ENCODE measurements at regions not wholly inside any gene's neighbourhood (a gene's known extent, or its start where the extent isn't known, plus 50 kb on each side); places are given as distances from the start of the nearest gene placed in this dataset.

DNA sequence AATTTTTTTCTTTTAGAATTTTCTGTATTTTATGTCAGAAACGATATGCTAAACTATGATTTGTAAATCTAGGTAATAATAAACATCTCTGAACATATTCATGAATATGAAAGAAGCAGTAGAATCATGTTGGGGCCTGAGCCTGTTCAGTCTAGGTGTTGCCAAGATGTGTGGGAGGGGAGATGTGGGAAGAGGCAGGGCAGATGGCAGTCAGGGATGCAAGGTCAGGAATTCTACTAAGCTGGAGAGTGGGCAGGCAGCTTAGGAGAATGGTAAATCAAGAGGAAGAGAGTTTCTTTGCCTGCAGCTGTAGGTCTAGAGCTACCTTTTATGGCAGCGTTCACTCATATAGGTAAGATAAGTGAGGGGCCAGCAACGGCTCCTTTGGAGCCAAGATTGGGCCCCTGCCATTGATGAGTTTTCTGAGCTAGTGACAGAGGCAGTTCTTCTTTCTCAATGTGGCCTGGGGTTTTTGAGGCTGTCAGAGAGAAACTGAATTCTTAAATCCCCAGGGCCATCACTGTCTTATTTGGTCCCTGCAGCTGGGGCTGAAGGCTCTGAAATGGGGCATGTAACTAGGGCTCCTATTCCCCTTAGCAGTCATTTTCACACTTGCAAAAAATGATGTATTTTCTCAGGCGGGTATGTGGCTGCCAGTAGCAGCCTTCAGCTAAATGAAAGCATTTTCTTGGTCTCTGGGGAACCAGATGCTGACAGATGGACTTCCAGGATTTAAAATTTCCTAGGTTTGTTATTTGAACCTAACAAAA, 232.8 kb downstream of the PIK3C3 start:
- no peak for DNase-seq

GRCh38 chr18:42190643-42191042, 235.6 kb downstream of the PIK3C3 start:
- DNase-seq = no peak

- peak; percentile 77 for DNase-seq
Observed at GRCh38 chr18:42192251-42193248, 237.5 kb downstream of the PIK3C3 start.

- DNase-seq = no peak
Observed at GRCh38 chr18:42196651-42197050, 241.6 kb downstream of the PIK3C3 start.

DNA sequence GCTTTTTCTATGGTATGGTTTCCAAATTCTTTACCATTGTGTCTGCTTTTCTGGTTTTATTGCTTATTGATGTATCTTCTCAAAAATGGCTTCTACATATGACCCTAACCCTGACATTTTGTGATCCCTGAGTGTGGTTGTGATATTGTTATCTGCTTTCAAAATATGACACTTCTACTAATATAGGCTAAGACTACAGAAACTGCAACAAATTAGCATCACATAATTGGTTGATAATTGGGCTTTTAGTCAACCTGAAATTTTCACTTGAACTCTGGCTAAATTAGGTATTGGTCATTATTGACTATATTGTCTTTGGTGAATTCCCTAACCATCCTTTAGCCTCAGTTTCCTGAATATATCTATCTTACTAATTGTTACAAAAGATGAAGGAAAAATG, 246.1 kb downstream of the PIK3C3 start:
- no peak for DNase-seq

DNA sequence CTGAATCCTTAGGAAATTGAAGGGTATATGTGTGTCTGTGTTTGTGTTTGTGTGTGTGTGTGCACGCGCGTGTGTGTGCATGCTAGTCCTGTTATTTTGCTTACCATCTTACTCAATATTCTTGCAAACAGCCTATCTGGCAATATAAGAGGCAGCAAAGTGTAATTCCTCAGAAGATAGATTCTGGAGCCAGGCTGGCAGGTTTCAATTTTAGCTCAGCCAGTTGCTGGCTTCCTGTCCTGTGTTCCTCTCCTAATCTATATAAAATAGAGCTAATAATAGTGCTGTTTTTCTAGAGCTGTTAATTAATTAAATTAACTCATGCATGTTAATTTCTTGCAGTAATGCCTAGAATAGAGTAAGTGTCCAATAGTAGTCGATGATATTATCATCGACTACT, 256.2 kb downstream of the PIK3C3 start:
- no peak for DNase-seq

GRCh38 chr18:42222557-42222956, 267.5 kb downstream of the PIK3C3 start:
- no peak for DNase-seq

DNA sequence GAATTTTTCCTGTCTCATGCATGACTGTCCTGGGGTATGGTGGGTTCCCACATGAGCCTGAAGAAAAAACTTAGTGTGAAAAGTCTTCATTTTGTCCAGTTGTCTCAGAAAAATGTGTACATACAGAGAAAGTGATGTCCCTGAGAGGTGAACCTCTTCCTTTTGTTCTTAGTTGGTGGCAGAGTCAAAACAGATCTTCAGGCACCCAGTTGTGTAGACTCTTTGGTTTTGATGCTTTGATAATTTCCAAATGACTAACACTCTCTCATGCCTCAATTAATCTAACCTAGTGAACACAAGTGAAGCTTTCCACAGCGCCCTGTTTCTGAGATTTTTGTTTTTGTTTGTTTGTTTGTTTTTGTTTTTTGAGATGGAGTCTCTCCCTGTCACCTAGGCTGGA, 273.5 kb downstream of the PIK3C3 start:
- DNase-seq = no peak

- DNase-seq = no peak
Observed at GRCh38 chr18:42229211-42230210, 274.5 kb downstream of the PIK3C3 start.

- no peak for DNase-seq
Observed at GRCh38 chr18:42230636-42231035, 275.6 kb downstream of the PIK3C3 start.

DNA sequence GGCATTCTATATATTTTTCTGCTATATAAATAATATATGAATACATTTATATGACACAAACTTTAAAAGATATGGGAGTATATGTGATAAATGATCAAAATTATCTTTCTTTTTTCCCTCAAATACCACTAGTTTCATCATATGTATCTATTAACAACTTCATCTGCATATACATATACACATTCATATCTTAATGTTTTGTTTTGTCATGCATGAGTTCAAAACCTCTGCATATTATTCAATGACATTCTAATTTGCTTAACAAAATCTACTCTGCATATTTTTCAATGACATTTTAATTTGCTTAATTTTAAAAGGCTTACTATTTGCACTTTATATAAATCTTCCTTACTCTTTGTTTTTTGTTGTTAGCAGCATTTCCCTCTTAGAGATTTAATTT, 276.2 kb downstream of the PIK3C3 start:
- no peak for DNase-seq

GRCh38 chr18:42231796-42232195, 276.8 kb downstream of the PIK3C3 start:
- DNase-seq = no peak

- DNase-seq = no peak
Observed at GRCh38 chr18:42233908-42234307, 278.9 kb downstream of the PIK3C3 start.

DNA sequence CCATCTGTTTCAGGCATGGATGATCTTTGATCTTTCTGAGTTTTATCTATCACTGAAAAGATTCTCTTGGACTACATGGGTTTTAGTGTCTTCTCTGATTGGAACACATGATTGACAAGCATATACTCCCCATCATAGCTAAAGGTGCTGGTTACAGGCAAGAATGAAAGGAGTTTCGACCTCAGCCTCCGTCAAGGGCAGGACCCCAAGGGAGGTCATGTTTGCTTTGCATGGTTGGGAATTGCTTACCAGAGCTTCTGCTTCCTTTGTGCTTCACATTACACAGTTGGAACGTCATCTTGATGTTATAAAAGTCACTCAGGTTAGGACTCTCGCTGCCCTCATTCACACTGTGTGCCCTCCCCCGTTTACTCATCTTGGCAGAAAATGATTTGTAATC, 287.7 kb downstream of the PIK3C3 start:
- no peak for DNase-seq

- no peak for DNase-seq
Observed at GRCh38 chr18:42245137-42245536, 290.1 kb downstream of the PIK3C3 start.

DNA sequence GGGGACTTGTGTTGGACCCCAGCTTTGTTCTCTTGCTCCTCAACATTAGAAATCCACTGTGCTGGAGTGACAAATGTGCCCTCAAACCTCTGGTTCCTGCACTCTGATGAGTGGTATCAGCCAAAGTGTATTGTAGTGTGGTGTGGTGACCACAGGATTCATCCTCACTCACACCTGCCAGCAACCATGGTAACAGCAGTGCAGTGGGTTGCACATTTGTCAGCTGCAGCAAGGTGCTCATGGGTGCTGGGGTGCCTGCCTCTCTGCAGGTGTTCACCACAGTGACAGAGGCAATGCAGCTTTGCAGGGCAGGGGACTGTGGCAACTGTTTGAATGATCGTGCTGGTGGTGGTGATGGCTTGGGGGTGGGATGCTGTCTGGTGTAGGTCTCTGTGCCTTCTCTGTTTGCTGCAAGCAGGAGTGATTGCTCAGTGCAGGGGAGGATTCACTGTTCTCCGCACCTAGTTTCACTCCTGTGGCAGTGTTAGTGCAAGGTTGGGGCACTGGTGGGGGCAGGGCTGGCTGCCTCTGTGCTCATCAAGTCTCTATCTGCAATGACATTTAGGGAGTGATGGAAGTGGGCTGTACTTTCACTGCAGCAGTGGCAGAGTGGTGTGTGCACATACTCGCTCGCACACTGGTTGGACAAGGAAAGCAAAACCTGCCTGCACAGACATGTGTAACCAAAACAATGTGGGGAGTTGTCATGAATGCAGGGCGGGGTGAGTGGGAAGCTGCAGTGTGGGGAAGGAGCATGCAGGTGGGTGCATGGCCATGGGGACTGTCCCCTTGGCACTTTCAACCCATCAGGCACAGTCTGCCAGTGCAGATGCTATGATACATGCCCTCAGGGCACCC, 301.1 kb downstream of the PIK3C3 start:
- no peak for DNase-seq

DNA sequence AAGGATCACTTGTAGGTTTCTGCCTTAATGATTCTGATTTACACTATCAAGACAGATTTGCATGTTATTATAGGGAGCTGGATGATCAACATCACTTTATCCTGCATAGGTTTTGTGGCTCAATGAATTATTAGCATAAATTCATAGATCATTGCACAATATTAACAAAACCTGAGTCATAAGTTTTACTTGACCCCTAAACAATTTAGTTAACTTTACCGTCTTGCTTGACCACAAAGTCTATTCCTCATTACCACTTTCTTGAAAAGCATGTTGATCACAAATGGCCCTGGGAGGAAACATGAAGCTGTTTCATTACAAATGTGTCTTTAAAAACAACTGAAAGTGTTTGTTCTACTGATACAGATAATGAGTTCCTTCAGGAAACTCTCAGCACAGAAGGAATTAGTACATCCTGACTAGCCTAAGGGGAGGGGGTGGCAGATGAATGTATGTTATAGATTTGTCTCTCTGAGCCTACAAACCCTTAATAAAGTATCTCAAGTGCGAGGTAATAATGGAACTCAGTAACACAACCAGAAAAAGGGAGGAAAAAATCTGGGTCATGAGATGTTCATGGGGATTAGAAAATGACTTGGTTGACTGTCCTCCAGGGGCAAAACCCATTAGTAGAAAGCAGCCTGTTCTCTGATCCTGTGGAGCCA, 303.4 kb downstream of the PIK3C3 start:
- no peak for DNase-seq

DNA sequence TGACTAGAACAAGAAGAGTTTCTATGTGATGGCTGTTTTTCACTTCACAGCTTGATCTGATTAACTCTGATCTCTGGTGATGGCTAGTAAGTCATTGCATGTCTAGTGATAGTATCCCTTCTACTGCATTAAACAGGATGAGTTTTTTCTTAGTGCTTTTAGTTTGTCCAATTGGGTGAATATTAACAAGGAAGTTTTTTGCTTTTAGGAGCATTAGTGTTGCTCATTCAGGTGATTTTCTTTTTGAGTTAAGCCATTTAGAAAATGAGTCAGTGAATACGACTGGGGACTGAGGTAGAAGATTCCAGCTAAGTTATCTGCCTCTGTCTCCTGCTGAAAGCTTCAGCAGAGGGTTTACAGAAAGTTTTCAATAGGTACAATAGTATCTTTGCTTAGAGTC, 306.7 kb downstream of the PIK3C3 start:
- DNase-seq = no peak

DNA sequence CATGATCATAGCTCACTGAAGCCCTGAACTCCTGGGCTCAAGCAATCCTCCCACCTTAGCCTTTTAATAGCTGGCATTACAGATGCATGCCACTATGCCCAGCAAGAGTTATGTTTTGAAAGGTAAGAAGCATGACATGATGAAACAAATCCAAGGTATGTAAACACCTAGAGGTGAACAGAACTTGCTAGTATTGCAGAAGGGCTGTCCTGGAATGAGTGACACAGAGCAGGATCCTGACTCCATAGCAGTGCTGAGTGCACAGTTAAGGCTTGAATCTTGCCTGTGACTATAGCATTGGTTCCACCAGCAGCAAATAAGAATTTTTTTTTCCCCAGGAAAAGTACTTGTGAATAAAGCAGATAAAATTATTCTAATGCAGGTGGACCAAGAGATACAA, 309.5 kb downstream of the PIK3C3 start:
- no peak for DNase-seq

- no peak for DNase-seq
Observed at GRCh38 chr18:42268186-42268725, 313.2 kb downstream of the PIK3C3 start.

- peak; percentile 57 for DNase-seq
Observed at GRCh38 chr18:42268798-42269197, 313.8 kb downstream of the PIK3C3 start.
